KMS-11 (cell line): ENCODE measurements at regions not wholly inside any gene's neighbourhood (a gene's known extent, or its start where the extent isn't known, plus 50 kb on each side); places are given as distances from the start of the nearest gene placed in this dataset.

ENCODE experiments used
- H2AFZ ChIP-seq: fragments of 200-600 bp; sonication (generic); 2 replicates; pipeline ENCODE4 v1.6.1; 2016; ENCODE audit warnings: antibody characterized with exemption, mixed run types, low read depth
- H3K27ac ChIP-seq: fragments of 200-600 bp; sonication (generic); 2 replicates; pipeline ENCODE4 v1.6.1; 2016; ENCODE audit warnings: mild to moderate bottlenecking, mixed run types
- H3K27me3 ChIP-seq: fragments of 200-600 bp; sonication (generic); 2 replicates; pipeline ENCODE4 v1.6.1; 2017; ENCODE audit warnings: mild to moderate bottlenecking, low read depth, mixed run types, moderate library complexity; ENCODE audit not compliant: insufficient read depth
- H3K36me3 ChIP-seq: fragments of 200-600 bp; sonication (generic); 2 replicates; pipeline ENCODE4 v1.6.1; 2017; ENCODE audit warnings: mild to moderate bottlenecking, mixed run types; ENCODE audit not compliant: insufficient read depth
- H3K4me1 ChIP-seq: fragments of 200-600 bp; sonication (generic); 2 replicates; pipeline ENCODE4 v1.6.1; 2016; ENCODE audit warnings: mild to moderate bottlenecking, low read depth, mixed run types; ENCODE audit not compliant: poor library complexity, severe bottlenecking
- H3K4me2 ChIP-seq: fragments of 200-600 bp; sonication (generic); 2 replicates; pipeline ENCODE4 v1.7.0; 2016; ENCODE audit warnings: mild to moderate bottlenecking, mixed run types
- H3K4me3 ChIP-seq: fragments of 200-600 bp; sonication (generic); IDR thresholded peaks from 2 replicates; pipeline ENCODE4 v1.6.1; 2017; ENCODE audit warnings: low read depth, low read length, mixed read lengths; ENCODE audit not compliant: insufficient read depth
- H3K79me2 ChIP-seq: fragments of 200-600 bp; sonication (generic); 2 replicates; pipeline ENCODE4 v1.6.1; 2016; ENCODE audit warnings: low read depth, mixed run types; ENCODE audit not compliant: insufficient read depth
- H3K9ac ChIP-seq: fragments of 200-600 bp; sonication (generic); 2 replicates; pipeline ENCODE4 v1.6.1; 2016; ENCODE audit warnings: mild to moderate bottlenecking, mixed run types
- H4K20me1 ChIP-seq: fragments of 200-600 bp; sonication (generic); 2 replicates; pipeline ENCODE4 v1.6.1; 2016; ENCODE audit warnings: mild to moderate bottlenecking, mixed run types; ENCODE audit not compliant: insufficient read depth
- TF ChIP-seq, protein P1 (sequence below): fragments of 200-600 bp; sonication (generic); conservative IDR thresholded peaks from 2 replicates; pipeline ENCODE4 v1.6.1; 2017; ENCODE audit warnings: low read depth, mild to moderate bottlenecking, antibody characterized with exemption, low read length, moderate library complexity, mixed read lengths

- Histone ChIP-seq H2AFZ (no peak overlapping the region), H3K4me2 (no peak overlapping the region), H3K4me3 (no peak overlapping the region), H3K79me2 (no peaks in the 10 kb centered on the region), H3K9ac (no peak overlapping the region), H3K27ac (no peak overlapping the region), H3K36me3 (no peaks in the 10 kb centered on the region), H4K20me1 (no peaks in the 10 kb centered on the region), H3K27me3 (no peaks in the 10 kb centered on the region), H3K4me1 (no peaks in the 10 kb centered on the region)
- TF ChIP-seq, protein P1, sequence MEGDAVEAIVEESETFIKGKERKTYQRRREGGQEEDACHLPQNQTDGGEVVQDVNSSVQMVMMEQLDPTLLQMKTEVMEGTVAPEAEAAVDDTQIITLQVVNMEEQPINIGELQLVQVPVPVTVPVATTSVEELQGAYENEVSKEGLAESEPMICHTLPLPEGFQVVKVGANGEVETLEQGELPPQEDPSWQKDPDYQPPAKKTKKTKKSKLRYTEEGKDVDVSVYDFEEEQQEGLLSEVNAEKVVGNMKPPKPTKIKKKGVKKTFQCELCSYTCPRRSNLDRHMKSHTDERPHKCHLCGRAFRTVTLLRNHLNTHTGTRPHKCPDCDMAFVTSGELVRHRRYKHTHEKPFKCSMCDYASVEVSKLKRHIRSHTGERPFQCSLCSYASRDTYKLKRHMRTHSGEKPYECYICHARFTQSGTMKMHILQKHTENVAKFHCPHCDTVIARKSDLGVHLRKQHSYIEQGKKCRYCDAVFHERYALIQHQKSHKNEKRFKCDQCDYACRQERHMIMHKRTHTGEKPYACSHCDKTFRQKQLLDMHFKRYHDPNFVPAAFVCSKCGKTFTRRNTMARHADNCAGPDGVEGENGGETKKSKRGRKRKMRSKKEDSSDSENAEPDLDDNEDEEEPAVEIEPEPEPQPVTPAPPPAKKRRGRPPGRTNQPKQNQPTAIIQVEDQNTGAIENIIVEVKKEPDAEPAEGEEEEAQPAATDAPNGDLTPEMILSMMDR = no peak
Measured at GRCh38 chr5:174197929-174198328, 152.4 kb downstream of the NSG2 start.

- TF ChIP-seq, protein P1 = no peak
- Histone ChIP-seq H3K9ac (no peak overlapping the region), H4K20me1 (no peaks in the 10 kb centered on the region), H3K79me2 (no peaks in the 10 kb centered on the region), H3K4me2 (no peak overlapping the region), H3K27me3 (no peaks in the 10 kb centered on the region), H2AFZ (no peak overlapping the region), H3K36me3 (no peaks in the 10 kb centered on the region), H3K27ac (no peak overlapping the region), H3K4me3 (no peak overlapping the region), H3K4me1 (no peaks in the 10 kb centered on the region)
Measured at GRCh38 chr5:174198541-174198940, 153.0 kb downstream of the NSG2 start.

- Histone ChIP-seq H4K20me1 (no peaks in the 10 kb centered on the region), H3K36me3 (no peaks in the 10 kb centered on the region), H3K4me3 (no peak overlapping the region), H3K4me1 (no peaks in the 10 kb centered on the region), H3K27ac (no peak overlapping the region), H3K4me2 (no peak overlapping the region), H3K27me3 (no peaks in the 10 kb centered on the region), H3K79me2 (no peaks in the 10 kb centered on the region), H2AFZ (no peak overlapping the region), H3K9ac (no peak overlapping the region)
- TF ChIP-seq, protein P1 = no peak
Measured at GRCh38 chr5:174202996-174203395, 157.5 kb downstream of the NSG2 start.

- Histone ChIP-seq H3K4me2 (no peak overlapping the region), H3K27me3 (no peaks in the 10 kb centered on the region), H3K4me3 (no peak overlapping the region), H3K79me2 (no peaks in the 10 kb centered on the region), H4K20me1 (no peaks in the 10 kb centered on the region), H3K36me3 (no peaks in the 10 kb centered on the region), H2AFZ (no peak overlapping the region), H3K27ac (no peak overlapping the region), H3K4me1 (peaks cover 4% of the 10 kb centered on the region), H3K9ac (no peak overlapping the region)
- TF ChIP-seq, protein P1 = no peak
Measured at GRCh38 chr5:174204535-174205313, 159.2 kb downstream of the NSG2 start.
